RWPE2 (cell line): ENCODE measurements at regions not wholly inside any gene's neighbourhood (a gene's known extent, or its start where the extent isn't known, plus 50 kb on each side); places are given as distances from the start of the nearest gene placed in this dataset.
"Not testable (repeated sequence)": the region's sequence is repeated elsewhere in the genome, so short reads cannot be mapped to it uniquely, and the experiment has no call there.

ENCODE experiments used
- ATAC-seq: fragments of 200-7000 bp; cut with Tn5 transposase; 3 replicates; pipeline ENCODE4 v1.9.1; 2021; ENCODE audit warnings: low read depth
- DNase-seq: peaks from one replicate; pipeline ENCODE4 v3.0.0-alpha.2; 2020; ENCODE audit warnings: low spot score
- H3K27ac ChIP-seq: fragments of 450-650 bp; 2 replicates; pipeline ENCODE4 v1.5.1; 2017; ENCODE audit warnings: mild to moderate bottlenecking; ENCODE audit not compliant: poor library complexity, severe bottlenecking
- H3K27me3 ChIP-seq: fragments of 250-450 bp; sonication (Bioruptor Pico); 2 replicates; pipeline ENCODE4 v1.5.1; 2021; ENCODE audit warnings: mild to moderate bottlenecking, moderate library complexity; ENCODE audit not compliant: insufficient read depth, poor library complexity, severe bottlenecking
- H3K36me3 ChIP-seq: fragments of 250-450 bp; sonication (Bioruptor Pico); 2 replicates; pipeline ENCODE4 v1.5.1; 2020; ENCODE audit warnings: low read depth, mild to moderate bottlenecking, moderate library complexity
- H3K4me1 ChIP-seq: fragments of 250-450 bp; sonication (Bioruptor Pico); 2 replicates; pipeline ENCODE4 v1.5.1; 2021; ENCODE audit warnings: mild to moderate bottlenecking, moderate library complexity; ENCODE audit not compliant: insufficient read depth, poor library complexity, severe bottlenecking
- H3K4me3 ChIP-seq: fragments of 250-450 bp; sonication (Bioruptor Pico); 2 replicates; pipeline ENCODE4 v1.5.1; 2021; ENCODE audit warnings: mild to moderate bottlenecking, moderate library complexity; ENCODE audit not compliant: severe bottlenecking
- H3K9me3 ChIP-seq: fragments of 250-450 bp; sonication (Bioruptor Pico); 2 replicates; pipeline ENCODE4 v1.5.1; 2021; ENCODE audit warnings: mild to moderate bottlenecking, moderate library complexity; ENCODE audit not compliant: severe bottlenecking
- TF ChIP-seq, protein P1 (sequence below): fragments of 450-650 bp; IDR thresholded peaks from one replicate; pipeline ENCODE4 v1.5.1; 2017; ENCODE audit warnings: mild to moderate bottlenecking, moderate library complexity; ENCODE audit not compliant: poor library complexity, severe bottlenecking

DNA sequence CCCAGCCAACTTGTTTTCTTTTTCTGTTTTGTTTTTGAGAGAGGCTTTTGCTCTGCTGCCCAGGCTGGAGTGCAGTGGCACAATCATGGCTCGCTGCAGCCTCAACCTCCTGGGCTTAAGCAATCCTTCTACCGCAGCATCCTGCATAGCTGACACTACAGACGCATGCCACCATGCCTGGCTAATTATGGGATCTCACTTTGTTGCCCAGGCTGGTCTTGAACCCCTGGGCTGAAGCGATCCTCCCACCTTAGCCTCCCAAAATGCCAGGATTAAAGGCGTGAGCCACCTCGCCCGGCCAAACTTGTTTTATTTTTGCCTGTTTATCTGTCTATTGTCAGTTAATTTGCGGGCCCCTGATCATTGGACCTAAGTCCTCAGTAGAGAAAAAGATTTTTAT is 61.6 kb upstream of the MSH6 start:
- ATAC-seq: no peak
- Histone ChIP-seq H3K4me3 (no peak overlapping the region), H3K4me1 (no peaks in the 10 kb centered on the region), H3K27me3 (no peaks in the 10 kb centered on the region), H3K36me3 (no peaks in the 10 kb centered on the region), H3K9me3 (no peaks in the 10 kb centered on the region), H3K27ac (no peak overlapping the region)
- DNase-seq: no peak
- TF ChIP-seq, protein P1, sequence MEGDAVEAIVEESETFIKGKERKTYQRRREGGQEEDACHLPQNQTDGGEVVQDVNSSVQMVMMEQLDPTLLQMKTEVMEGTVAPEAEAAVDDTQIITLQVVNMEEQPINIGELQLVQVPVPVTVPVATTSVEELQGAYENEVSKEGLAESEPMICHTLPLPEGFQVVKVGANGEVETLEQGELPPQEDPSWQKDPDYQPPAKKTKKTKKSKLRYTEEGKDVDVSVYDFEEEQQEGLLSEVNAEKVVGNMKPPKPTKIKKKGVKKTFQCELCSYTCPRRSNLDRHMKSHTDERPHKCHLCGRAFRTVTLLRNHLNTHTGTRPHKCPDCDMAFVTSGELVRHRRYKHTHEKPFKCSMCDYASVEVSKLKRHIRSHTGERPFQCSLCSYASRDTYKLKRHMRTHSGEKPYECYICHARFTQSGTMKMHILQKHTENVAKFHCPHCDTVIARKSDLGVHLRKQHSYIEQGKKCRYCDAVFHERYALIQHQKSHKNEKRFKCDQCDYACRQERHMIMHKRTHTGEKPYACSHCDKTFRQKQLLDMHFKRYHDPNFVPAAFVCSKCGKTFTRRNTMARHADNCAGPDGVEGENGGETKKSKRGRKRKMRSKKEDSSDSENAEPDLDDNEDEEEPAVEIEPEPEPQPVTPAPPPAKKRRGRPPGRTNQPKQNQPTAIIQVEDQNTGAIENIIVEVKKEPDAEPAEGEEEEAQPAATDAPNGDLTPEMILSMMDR: no peak

DNA sequence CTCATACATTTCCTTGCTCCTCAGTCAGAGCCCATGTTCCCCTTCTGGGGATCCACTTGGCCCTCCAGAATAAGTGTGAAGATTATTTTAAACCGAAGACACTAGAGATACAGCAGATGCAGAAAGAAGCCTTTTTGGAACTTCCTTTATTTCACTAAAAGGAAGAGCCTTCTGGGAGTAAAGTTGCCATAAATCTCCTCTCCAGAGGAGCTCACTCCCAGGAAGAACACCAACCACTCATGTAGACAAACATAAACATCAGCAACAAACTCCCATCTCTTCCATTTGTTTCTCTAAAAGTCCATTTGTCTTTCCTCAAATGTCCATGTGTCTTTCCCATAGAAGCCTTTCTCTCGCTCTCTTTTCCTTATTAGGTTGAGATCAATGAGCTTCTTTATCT is 62.4 kb upstream of the MSH6 start:
- ATAC-seq (no peak), DNase-seq (no peak)
- Histone ChIP-seq H3K4me1 (no peaks in the 10 kb centered on the region), H3K9me3 (no peaks in the 10 kb centered on the region), H3K27ac (no peak overlapping the region), H3K4me3 (no peak overlapping the region), H3K27me3 (no peaks in the 10 kb centered on the region), H3K36me3 (no peaks in the 10 kb centered on the region)
- TF ChIP-seq, protein P1: no peak

DNA sequence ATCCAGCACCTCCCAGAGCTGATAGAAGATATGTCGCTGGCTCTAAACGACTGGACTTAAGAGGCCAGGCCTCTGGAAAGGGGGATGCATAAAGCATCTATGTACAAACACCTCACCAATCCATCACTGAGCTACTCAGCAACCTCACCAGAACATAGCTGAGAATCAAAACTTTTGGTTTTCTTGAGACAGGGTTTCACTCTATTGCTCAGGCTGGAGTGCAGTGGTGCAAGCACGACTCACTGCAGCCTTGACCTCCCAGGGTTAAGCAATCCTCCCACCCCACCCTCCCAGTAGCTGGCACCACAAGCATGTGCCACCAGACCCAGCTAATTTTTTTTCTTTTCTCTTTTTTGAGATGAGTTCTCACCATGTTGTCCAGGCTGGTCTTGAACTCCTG is 62.9 kb upstream of the MSH6 start:
- Histone ChIP-seq H3K9me3 (no peaks in the 10 kb centered on the region), H3K36me3 (no peaks in the 10 kb centered on the region), H3K27me3 (no peaks in the 10 kb centered on the region), H3K4me1 (no peaks in the 10 kb centered on the region), H3K4me3 (no peak overlapping the region), H3K27ac (no peak overlapping the region)
- no peak for ATAC-seq
- TF ChIP-seq, protein P1: no peak
- no peak for DNase-seq

DNA sequence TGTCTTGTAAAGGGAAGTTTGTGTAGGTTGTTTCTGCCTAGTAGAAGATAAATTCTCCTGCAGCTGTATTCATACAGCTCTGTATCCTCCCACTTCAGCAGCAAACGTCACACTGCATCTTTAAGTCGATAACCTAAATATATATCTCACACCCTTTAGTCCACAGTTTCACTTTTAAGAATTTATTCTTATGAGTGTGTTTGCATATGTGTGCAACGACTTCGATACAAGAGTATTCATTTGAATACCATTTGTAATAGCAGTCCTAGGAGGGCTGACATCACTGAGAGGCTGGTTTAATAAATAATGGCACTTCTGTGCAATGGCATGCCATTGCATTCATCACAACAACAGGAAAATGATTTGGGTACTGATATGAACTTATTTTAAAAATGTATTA is 63.8 kb upstream of the MSH6 start:
- TF ChIP-seq, protein P1: no peak
- Histone ChIP-seq H3K27ac (no peak overlapping the region), H3K36me3 (no peaks in the 10 kb centered on the region), H3K27me3 (no peaks in the 10 kb centered on the region), H3K4me1 (no peaks in the 10 kb centered on the region), H3K9me3 (no peaks in the 10 kb centered on the region), H3K4me3 (no peak overlapping the region)
- no peak for ATAC-seq
- no peak for DNase-seq

DNA sequence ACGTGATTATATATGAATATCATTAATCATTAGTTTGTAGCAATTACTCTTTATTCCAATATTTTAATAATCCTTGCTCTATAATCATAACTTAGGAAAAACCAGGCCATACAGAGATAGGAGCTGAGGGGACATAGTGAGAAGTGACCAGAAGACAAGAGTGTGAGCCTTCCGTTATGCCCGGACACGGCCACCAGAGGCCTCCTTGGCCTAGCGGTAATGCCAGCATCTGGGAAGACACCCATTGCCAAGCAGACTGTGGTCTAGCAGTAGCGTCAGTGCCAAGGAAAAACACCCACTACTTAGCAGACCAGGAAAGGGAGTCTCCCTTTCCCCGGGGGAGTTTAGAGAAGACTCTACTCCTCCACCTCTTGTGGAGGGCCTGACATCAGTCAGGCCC is 66.6 kb upstream of the MSH6 start:
- H3K4me1 ChIP-seq, H3K27me3 ChIP-seq, H3K36me3 ChIP-seq, ATAC-seq, DNase-seq, H3K4me3 ChIP-seq, H3K27ac ChIP-seq, H3K9me3 ChIP-seq: not testable (repeated sequence)
